ENCODE measurements at regions not wholly inside any gene's neighbourhood (a gene's known extent, or its start where the extent isn't known, plus 50 kb on each side); places are given as distances from the start of the nearest gene placed in this dataset.

DNA sequence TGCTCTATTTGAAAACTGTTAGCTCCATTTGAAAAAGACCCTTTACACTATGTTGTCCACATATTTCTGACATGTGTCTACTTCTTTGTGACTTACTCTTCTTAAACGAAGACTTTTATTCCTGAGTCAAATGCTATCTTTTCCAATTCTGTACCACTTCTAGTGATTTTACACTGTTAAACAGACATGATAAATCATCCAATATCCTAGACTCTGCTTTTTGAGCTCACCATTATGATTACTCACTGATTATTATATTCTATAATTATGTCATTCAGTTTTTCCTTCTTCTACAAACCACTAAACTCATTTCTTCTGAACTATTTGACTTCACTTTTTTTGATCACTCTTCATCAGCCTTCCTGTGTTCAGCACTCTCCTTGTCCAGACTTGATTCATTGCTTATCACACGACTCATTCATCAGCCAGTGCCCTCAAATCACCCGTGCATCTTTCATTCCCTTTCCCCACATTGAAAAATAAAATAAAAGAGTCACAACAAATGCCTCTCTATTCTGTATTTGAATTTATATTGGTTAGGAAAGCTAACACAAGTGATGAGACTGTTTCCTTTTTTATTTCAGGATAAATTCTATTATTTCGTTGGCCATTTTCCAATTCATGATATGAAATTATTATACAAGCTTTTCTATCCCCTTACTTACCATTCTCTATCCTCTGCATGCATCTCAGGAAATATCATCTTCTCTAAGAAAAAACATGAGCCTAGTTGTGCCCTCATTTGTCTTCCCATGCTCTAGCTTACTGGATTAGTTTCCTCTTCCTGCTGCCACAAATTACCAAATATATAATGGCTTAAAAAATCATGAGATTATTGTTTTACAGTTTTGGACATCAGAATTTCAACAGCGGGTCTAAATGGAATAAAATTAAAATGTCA is 1482.1 kb upstream of the MIR17HG start:
- H3F3A ChIP-seq (ENCODE audit: insufficient read depth): no peaks in the 10 kb centered on the region
- no peaks in the 10 kb centered on the region for H3K9me2 ChIP-seq (replicated peaks; ENCODE audit: insufficient read depth, low read length)
- no peak overlapping the region for H3K27ac ChIP-seq (ENCODE audit: low read depth, low read length)
- H3K9me3 ChIP-seq (ENCODE audit: insufficient read depth, low read length): no peaks in the 10 kb centered on the region
- no peaks in the 10 kb centered on the region for H3K79me2 ChIP-seq (ENCODE audit: insufficient read depth, low read length)
- no peak overlapping the region for H3K4me2 ChIP-seq (ENCODE audit: low read depth, low read length, poor library complexity, severe bottlenecking)
- H3K27me3 ChIP-seq (ENCODE audit: low read length): no peaks in the 10 kb centered on the region
- no peaks in the 10 kb centered on the region for H3K36me3 ChIP-seq (ENCODE audit: low read length)
- TF ChIP-seq EZH2phosphoT487 (conservative IDR thresholded peaks at IDR 0.05; ENCODE audit: low read length) (no peak), CTCF (IDR thresholded peaks at IDR 0.05; ENCODE audit: insufficient read depth, low read length, poor library complexity, severe bottlenecking) (no peak)
- H3K4me3 ChIP-seq (ENCODE audit: insufficient read depth, low read length, poor library complexity, severe bottlenecking): no peak overlapping the region
- no peaks in the 10 kb centered on the region for H4K20me1 ChIP-seq (ENCODE audit: low read depth, low read length)
- H3K9ac ChIP-seq (ENCODE audit: low read length): no peak overlapping the region
- no peak overlapping the region for H2AFZ ChIP-seq (ENCODE audit: low read depth, low read length, severe bottlenecking)

- no peaks in the 10 kb centered on the region for H3K27me3 ChIP-seq (ENCODE audit: low read length)
- H3K9me3 ChIP-seq (ENCODE audit: insufficient read depth, low read length): no peaks in the 10 kb centered on the region
- no peak overlapping the region for H3K27ac ChIP-seq (ENCODE audit: low read depth, low read length)
- no peaks in the 10 kb centered on the region; the same call in 1 of the 2 replicates for H3K9me2 ChIP-seq (replicated peaks; ENCODE audit: insufficient read depth, low read length)
- H3K9ac ChIP-seq (ENCODE audit: low read length): no peak overlapping the region
- H3K4me3 ChIP-seq (ENCODE audit: insufficient read depth, low read length, poor library complexity, severe bottlenecking): no peak overlapping the region
- H4K20me1 ChIP-seq (ENCODE audit: low read depth, low read length): no peaks in the 10 kb centered on the region
- no peaks in the 10 kb centered on the region for H3K36me3 ChIP-seq (ENCODE audit: low read length)
- TF ChIP-seq CTCF (IDR thresholded peaks at IDR 0.05; ENCODE audit: insufficient read depth, low read length, poor library complexity, severe bottlenecking) (no peak), EZH2phosphoT487 (conservative IDR thresholded peaks at IDR 0.05; ENCODE audit: low read length) (no peak)
- no peaks in the 10 kb centered on the region for H3K79me2 ChIP-seq (ENCODE audit: insufficient read depth, low read length)
- H3F3A ChIP-seq (ENCODE audit: insufficient read depth): no peaks in the 10 kb centered on the region
- H3K4me2 ChIP-seq (ENCODE audit: low read depth, low read length, poor library complexity, severe bottlenecking): no peak overlapping the region
- no peak overlapping the region for H2AFZ ChIP-seq (ENCODE audit: low read depth, low read length, severe bottlenecking)
Measured at GRCh38 chr13:89869312-89869711, 1478.2 kb upstream of the MIR17HG start.

- Histone ChIP-seq H3K27ac (ENCODE audit: low read depth, low read length) (no peak overlapping the region), H3K9me2 (replicated peaks; ENCODE audit: insufficient read depth, low read length) (no peaks in the 10 kb centered on the region), H3K79me2 (ENCODE audit: insufficient read depth, low read length) (no peaks in the 10 kb centered on the region), H3K4me2 (ENCODE audit: low read depth, low read length, poor library complexity, severe bottlenecking) (no peak overlapping the region), H3K36me3 (ENCODE audit: low read length) (no peaks in the 10 kb centered on the region), H3F3A (ENCODE audit: insufficient read depth) (no peaks in the 10 kb centered on the region), H3K4me3 (ENCODE audit: insufficient read depth, low read length, poor library complexity, severe bottlenecking) (no peak overlapping the region), H2AFZ (ENCODE audit: low read depth, low read length, severe bottlenecking) (no peak overlapping the region), H4K20me1 (ENCODE audit: low read depth, low read length) (no peaks in the 10 kb centered on the region), H3K27me3 (ENCODE audit: low read length) (no peaks in the 10 kb centered on the region), H3K9me3 (ENCODE audit: insufficient read depth, low read length) (no peaks in the 10 kb centered on the region), H3K9ac (ENCODE audit: low read length) (no peak overlapping the region)
- TF ChIP-seq EZH2phosphoT487 (conservative IDR thresholded peaks at IDR 0.05; ENCODE audit: low read length): no peak
- TF ChIP-seq CTCF (IDR thresholded peaks at IDR 0.05; ENCODE audit: insufficient read depth, low read length, poor library complexity, severe bottlenecking): no peak
Measured at GRCh38 chr13:89878904-89879303, 1468.6 kb upstream of the MIR17HG start.
